ENCODE measurements at regions not wholly inside any gene's neighbourhood (a gene's known extent, or its start where the extent isn't known, plus 50 kb on each side); places are given as distances from the start of the nearest gene placed in this dataset.

DNA sequence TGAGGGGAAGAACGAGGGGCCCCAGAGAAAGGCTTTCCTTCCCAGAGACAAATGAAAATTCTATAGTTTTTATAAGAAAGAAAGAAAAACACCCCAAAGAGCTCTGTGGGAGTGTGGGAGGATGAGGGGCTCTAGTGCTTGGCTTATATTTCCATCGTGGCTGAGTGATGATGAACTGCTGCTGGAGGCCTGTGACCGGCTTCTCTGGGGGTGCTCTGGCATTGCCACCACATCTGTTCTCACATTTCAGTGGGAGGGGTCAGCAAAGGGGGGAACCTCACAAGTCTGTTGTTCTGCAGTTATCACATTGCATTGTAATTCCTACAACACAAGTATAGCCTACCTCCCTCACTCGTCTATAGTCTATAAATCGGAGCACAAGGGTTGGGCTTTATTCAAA, 67.6 kb upstream of the BACH2 start:
- no peak for TF ChIP-seq CTCF (IDR thresholded peaks at IDR 0.05; ENCODE audit: low read length)
- no peak for TF ChIP-seq EZH2 (optimal IDR thresholded peaks at IDR 0.05; ENCODE audit: low read depth, low read length)
- TF ChIP-seq EZH2phosphoT487 (IDR thresholded peaks at IDR 0.05; ENCODE audit: low read length) = no peak

All from MM.1S (cell line).